NCI-H146 treated with DMSO at 0.1 percent for 48 hours (cell line): ENCODE measurements at regions not wholly inside any gene's neighbourhood (a gene's known extent, or its start where the extent isn't known, plus 50 kb on each side); places are given as distances from the start of the nearest gene placed in this dataset.

Experiments used
- DNase-seq: peaks from one replicate; lab custom pipeline; 2025; ENCODE audit not compliant: unreplicated experiment; lab: John Stamatoyannopoulos, UW

GRCh38 chr3:111244760-111245159, 173.1 kb downstream of the NECTIN3 start:
- DNase-seq, result no peak

GRCh38 chr3:111246967-111247760, 175.5 kb downstream of the NECTIN3 start:
- DNase-seq, result peak; percentile 20

GRCh38 chr3:111248406-111248805, 176.8 kb downstream of the NECTIN3 start:
- DNase-seq, result no peak

- DNase-seq, result no peak
These were observed 177.8 kb downstream of the NECTIN3 start for GRCh38 chr3:111249421-111249820.

GRCh38 chr3:111252779-111253178, 181.2 kb downstream of the NECTIN3 start:
- DNase-seq, result no peak

- DNase-seq, result no peak
These were observed 182.1 kb downstream of the NECTIN3 start for GRCh38 chr3:111253733-111254132.

- no peak for DNase-seq
These were observed 189.3 kb downstream of the NECTIN3 start for GRCh38 chr3:111260878-111261277.

GRCh38 chr3:111269777-111270176, 198.2 kb downstream of the NECTIN3 start:
- DNase-seq, result no peak

GRCh38 chr3:111277226-111277625, 205.6 kb downstream of the NECTIN3 start:
- DNase-seq, result no peak

- no peak for DNase-seq
These were observed 207.3 kb downstream of the NECTIN3 start for GRCh38 chr3:111278959-111279358.

GRCh38 chr3:111282024-111282423, 210.4 kb downstream of the NECTIN3 start:
- DNase-seq, result no peak

GRCh38 chr3:111283165-111283564, 211.5 kb downstream of the NECTIN3 start:
- no peak for DNase-seq

GRCh38 chr3:111284503-111285183, 213.0 kb downstream of the NECTIN3 start:
- DNase-seq, result no peak

- no peak for DNase-seq
These were observed 213.5 kb downstream of the NECTIN3 start for GRCh38 chr3:111285184-111285538.

- no peak for DNase-seq
These were observed 214.1 kb downstream of the NECTIN3 start for GRCh38 chr3:111285694-111286093.

GRCh38 chr3:111286746-111287145, 215.1 kb downstream of the NECTIN3 start:
- DNase-seq, result no peak

- DNase-seq, result no peak
These were observed 220.5 kb downstream of the NECTIN3 start for GRCh38 chr3:111292117-111292516.

- no peak for DNase-seq
These were observed 227.6 kb downstream of the NECTIN3 start for GRCh38 chr3:111299192-111299615.

- DNase-seq, result no peak
These were observed 229.7 kb downstream of the NECTIN3 start for GRCh38 chr3:111301238-111301798.

GRCh38 chr3:111302063-111302462, 230.4 kb downstream of the NECTIN3 start:
- DNase-seq, result no peak

GRCh38 chr3:111303760-111304159, 232.1 kb downstream of the NECTIN3 start:
- no peak for DNase-seq

- no peak for DNase-seq
These were observed 234.3 kb upstream of the CD96 start for GRCh38 chr3:111307676-111308075.
